OCI-LY7 (cell line): ENCODE measurements at regions not wholly inside any gene's neighbourhood (a gene's known extent, or its start where the extent isn't known, plus 50 kb on each side); places are given as distances from the start of the nearest gene placed in this dataset.

ENCODE experiments used
- BruUV-seq: library from RNA; stranded (reverse); fragments of 400-500 nt; replicated peaks from 2 replicates; lab custom pipeline; 2021; lab: Mats Ljungman, UMichigan
- CTCF ChIA-PET: fragments of 300-600 bp; sonication (Branson Sonifier 250); formaldehyde crosslinking; loops from one replicate; lab custom pipeline; 2022; ENCODE audit warnings: antibody characterized with exemption; ENCODE audit not compliant: unreplicated experiment; lab: Charles Lee
- POLR2A ChIA-PET: fragments of 300-600 bp; sonication (Branson Sonifier 250); formaldehyde crosslinking; loops from one replicate; lab custom pipeline; 2022; ENCODE audit warnings: antibody characterized with exemption; lab: Charles Lee
- DNase-seq: peaks from one replicate; pipeline ENCODE4 v3.0.0-alpha.2; 2015; ENCODE audit warnings: low spot score
- H2AFZ ChIP-seq: fragments of 200-600 bp; sonication (generic), shearing (Covaris generic); 2 replicates; pipeline ENCODE4 v1.6.1; 2014; ENCODE audit warnings: mild to moderate bottlenecking, antibody characterized with exemption, low read length, moderate library complexity
- H3K27ac ChIP-seq: fragments of 200-600 bp; sonication (generic); 2 replicates; pipeline ENCODE4 v1.5.1; 2014; ENCODE audit warnings: mixed run types, low read depth, mild to moderate bottlenecking, moderate library complexity, low read length, inconsistent platforms; ENCODE audit not compliant: poor library complexity, severe bottlenecking
- H3K36me3 ChIP-seq: fragments of 200-600 bp; sonication (generic); 2 replicates; pipeline ENCODE4 v1.6.1; 2014; ENCODE audit warnings: mild to moderate bottlenecking, antibody characterized with exemption, low read length, moderate library complexity, mixed read lengths; ENCODE audit not compliant: insufficient read depth
- H3K4me1 ChIP-seq: fragments of 200-600 bp; sonication (generic); 2 replicates; pipeline ENCODE4 v1.5.1; 2014; ENCODE audit warnings: mild to moderate bottlenecking, low read length; ENCODE audit not compliant: insufficient read depth, poor library complexity, severe bottlenecking
- H3K4me2 ChIP-seq: fragments of 200-600 bp; sonication (generic); 2 replicates; pipeline ENCODE4 v1.6.1; 2014; ENCODE audit warnings: mild to moderate bottlenecking, low read length
- H3K4me3 ChIP-seq: fragments of 200-600 bp; sonication (generic); 2 replicates; pipeline ENCODE4 v1.5.1; 2014; ENCODE audit warnings: mild to moderate bottlenecking, low read depth, low read length; ENCODE audit not compliant: poor library complexity, severe bottlenecking
- H3K79me2 ChIP-seq: fragments of 200-600 bp; sonication (generic); 2 replicates; pipeline ENCODE4 v1.6.1; 2016; ENCODE audit warnings: low read depth, mild to moderate bottlenecking, low read length, moderate library complexity, mixed read lengths; ENCODE audit not compliant: insufficient read depth
- H3K9me2 ChIP-seq: fragments of 200-600 bp; sonication (generic); 2 replicates; pipeline ENCODE4 v1.6.1; 2016; ENCODE audit warnings: mild to moderate bottlenecking, low read length, mixed read lengths; ENCODE audit not compliant: insufficient read depth
- H3K9me3 ChIP-seq: fragments of 200-600 bp; sonication (generic); 2 replicates; pipeline ENCODE4 v1.6.1; 2014; ENCODE audit warnings: mild to moderate bottlenecking, mixed run types, low read length, mixed read lengths
- H4K20me1 ChIP-seq: fragments of 200-600 bp; sonication (generic); 2 replicates; pipeline ENCODE4 v1.6.1; 2014; ENCODE audit warnings: mild to moderate bottlenecking, antibody characterized with exemption, low read length, moderate library complexity, mixed read lengths; ENCODE audit not compliant: insufficient read depth
- CTCF ChIP-seq: fragments of 200-600 bp; sonication (generic); conservative IDR thresholded peaks from 2 replicates; pipeline ENCODE4 v1.5.1; 2014; ENCODE audit warnings: mild to moderate bottlenecking, antibody characterized with exemption, low read length, moderate library complexity, mixed read lengths
- EZH2phosphoT487 ChIP-seq: fragments of 200-600 bp; sonication (generic); IDR thresholded peaks from 2 replicates; pipeline ENCODE4 v1.6.1; 2018; ENCODE audit warnings: low read depth, borderline replicate concordance, mild to moderate bottlenecking, mixed run types, antibody characterized with exemption, low read length, moderate library complexity, mixed read lengths
- intact Hi-C: fragments of 100-400 bp; cut with micrococcal nuclease; formaldehyde crosslinking; loops from one replicate; pipeline ENCODE4 v1.10.0; 2022; ENCODE audit not compliant: unreplicated experiment

- BruUV-seq: no TSS peak
- H3K4me2 ChIP-seq: no peak overlapping the region
- CTCF ChIA-PET: no interaction called here
- DNase-seq: no peak
- no peak overlapping the region for H3K27ac ChIP-seq
- POLR2A ChIA-PET: interaction anchor here (0.6 kb wide), 4 partner anchors 20 to 1670 kb away, joined by 3 to 4 read pairs (median 4); no protein-coding TSS in a partner anchor
- H2AFZ ChIP-seq: no peak overlapping the region
- intact Hi-C loops: no loop called here
- no peaks in the 10 kb centered on the region for H3K9me3 ChIP-seq
- H3K9me2 ChIP-seq: no peaks in the 10 kb centered on the region
- TF ChIP-seq CTCF: no peak
- TF ChIP-seq EZH2phosphoT487: no peak
- H3K79me2 ChIP-seq: no peaks in the 10 kb centered on the region
- H3K4me1 ChIP-seq: no peaks in the 10 kb centered on the region
- H3K4me3 ChIP-seq: no peak overlapping the region
- H3K36me3 ChIP-seq: no peaks in the 10 kb centered on the region
- no peaks in the 10 kb centered on the region for H4K20me1 ChIP-seq
These were observed 90.9 kb upstream of the PLXNC1 start for GRCh38 chr12:94057262-94058151.

DNA sequence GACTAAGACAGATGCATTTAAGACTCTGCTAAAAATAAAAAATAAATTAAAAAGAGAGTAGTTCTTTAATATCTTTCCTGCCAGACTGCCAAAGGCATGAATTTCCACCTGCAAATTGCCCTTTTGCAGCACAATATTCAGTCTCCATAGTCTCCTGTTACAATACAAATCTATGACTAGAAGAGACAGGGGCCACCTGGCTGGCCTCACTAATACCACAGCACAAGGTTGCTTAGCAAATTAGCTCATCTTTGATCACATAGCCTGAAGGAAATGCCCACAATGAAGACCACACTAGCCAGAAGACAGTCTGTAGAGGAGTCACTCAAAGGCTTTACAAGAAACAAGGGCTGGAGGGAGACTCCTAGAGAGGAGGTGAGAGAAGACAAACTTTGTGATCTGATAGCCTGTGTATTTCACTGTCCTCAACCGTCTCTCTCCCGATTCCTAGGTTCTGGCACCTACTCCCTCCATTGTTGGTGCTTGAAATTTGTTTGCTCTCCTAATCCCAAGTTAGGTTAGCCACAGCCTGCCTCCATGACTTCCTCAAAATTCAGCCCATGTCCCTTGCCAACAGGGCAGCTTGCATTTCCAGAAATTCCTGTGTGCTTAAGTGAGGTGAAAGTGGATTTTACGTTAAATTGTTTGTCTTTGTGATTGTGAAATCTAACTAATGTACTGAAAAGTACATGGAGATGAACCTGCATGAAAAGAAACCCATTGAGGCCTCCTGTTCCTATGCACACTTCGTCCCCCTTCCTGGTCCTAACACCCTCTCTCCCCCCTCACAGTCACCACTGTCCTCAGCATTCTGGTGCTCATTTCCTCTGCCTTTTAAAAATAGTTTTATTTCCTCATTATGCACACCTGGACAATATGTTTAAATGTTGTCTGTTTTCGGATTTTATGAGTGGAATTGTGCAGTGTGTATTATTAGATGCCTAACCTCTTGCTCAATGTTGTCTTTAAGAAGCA, 88.7 kb upstream of the PLXNC1 start:
- no peaks in the 10 kb centered on the region for H3K36me3 ChIP-seq
- no peaks in the 10 kb centered on the region for H4K20me1 ChIP-seq
- CTCF ChIA-PET: no interaction called here
- no peaks in the 10 kb centered on the region for H3K9me2 ChIP-seq
- no TSS peak for BruUV-seq
- H3K4me1 ChIP-seq: no peaks in the 10 kb centered on the region
- H2AFZ ChIP-seq: no peak overlapping the region
- no peaks in the 10 kb centered on the region for H3K79me2 ChIP-seq
- POLR2A ChIA-PET: no interaction called here
- no peak overlapping the region for H3K4me2 ChIP-seq
- intact Hi-C loops: no loop called here
- TF ChIP-seq EZH2phosphoT487: no peak
- no peak for TF ChIP-seq CTCF
- no peak overlapping the region for H3K4me3 ChIP-seq
- no peaks in the 10 kb centered on the region for H3K9me3 ChIP-seq
- H3K27ac ChIP-seq: no peak overlapping the region
- no peak for DNase-seq
